ENCODE measurements at regions not wholly inside any gene's neighbourhood (a gene's known extent, or its start where the extent isn't known, plus 50 kb on each side); places are given as distances from the start of the nearest gene placed in this dataset.

DNA sequence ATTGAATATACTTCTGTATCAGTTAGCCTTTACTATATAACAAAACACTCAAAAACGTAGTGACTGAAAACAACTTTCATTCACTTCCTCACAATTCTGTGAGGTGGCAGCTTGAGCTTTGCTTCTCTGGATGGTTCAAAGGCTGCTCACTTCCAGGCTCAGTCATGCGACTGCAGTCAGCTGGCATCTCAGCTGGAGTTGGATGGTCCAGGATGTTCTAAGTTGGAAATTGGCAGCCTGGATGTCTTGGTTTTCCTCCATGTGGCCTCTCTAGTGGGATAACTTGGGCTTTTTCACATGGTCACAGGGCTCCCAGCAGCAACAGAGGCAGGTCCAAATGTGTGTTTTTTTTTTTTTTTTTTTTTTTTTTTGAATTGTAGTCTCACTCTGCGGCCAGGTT lies 204.4 kb downstream of the LACC1 start:
- H3K27me3 ChIP-seq: no peaks in the 10 kb centered on the region
- H3K4me1 ChIP-seq: no peaks in the 10 kb centered on the region
- TF ChIP-seq POLR2A (IDR thresholded peaks at IDR 0.05): no peak
- no peak for DNase-seq
- H3K36me3 ChIP-seq: no peaks in the 10 kb centered on the region
- no peak overlapping the region for H3K4me3 ChIP-seq
- no peak overlapping the region for H3K27ac ChIP-seq
- no peaks in the 10 kb centered on the region for H3K9me3 ChIP-seq

- no peak overlapping the region for H3K4me3 ChIP-seq
- no peaks in the 10 kb centered on the region for H3K36me3 ChIP-seq
- no peaks in the 10 kb centered on the region for H3K27me3 ChIP-seq
- DNase-seq: no peak
- no peaks in the 10 kb centered on the region for H3K9me3 ChIP-seq
- no peak overlapping the region for H3K27ac ChIP-seq
- H3K4me1 ChIP-seq: no peaks in the 10 kb centered on the region
- TF ChIP-seq CTCF (IDR thresholded peaks at IDR 0.05): no peak
- no peak for TF ChIP-seq POLR2A (IDR thresholded peaks at IDR 0.05)
Observed at GRCh38 chr13:44086389-44086788, 206.7 kb downstream of the LACC1 start.

DNA sequence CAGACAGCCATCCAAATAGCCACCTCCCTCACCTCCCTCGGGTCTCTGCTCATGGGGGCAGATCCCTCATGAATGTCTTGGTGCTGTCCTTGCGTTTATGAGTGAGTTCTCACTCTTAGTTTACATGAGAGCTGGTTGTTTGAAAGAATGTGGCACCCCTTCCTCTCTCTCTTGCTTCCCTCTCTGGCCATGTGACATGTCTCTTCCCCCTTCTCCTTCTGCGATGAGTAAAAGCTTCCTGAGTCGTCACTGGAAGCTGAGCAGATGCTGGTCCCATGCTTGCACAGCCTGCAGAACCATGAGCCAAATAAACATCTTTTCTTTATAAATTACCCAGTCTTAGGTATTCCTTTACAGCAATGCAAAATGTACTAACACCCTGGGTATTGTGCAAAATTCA lies 208.7 kb downstream of the LACC1 start:
- Histone ChIP-seq H3K27me3 (no peaks in the 10 kb centered on the region), H3K27ac (no peak overlapping the region), H3K4me1 (no peaks in the 10 kb centered on the region), H3K4me3 (no peak overlapping the region), H3K9me3 (no peaks in the 10 kb centered on the region), H3K36me3 (no peaks in the 10 kb centered on the region)
- DNase-seq: no peak
- TF ChIP-seq CTCF (IDR thresholded peaks at IDR 0.05): no peak

- no peak overlapping the region for H3K4me3 ChIP-seq
- no peaks in the 10 kb centered on the region for H3K36me3 ChIP-seq
- DNase-seq: no peak
- H3K27ac ChIP-seq: no peak overlapping the region
- TF ChIP-seq CTCF (IDR thresholded peaks at IDR 0.05): no peak
- TF ChIP-seq POLR2A (IDR thresholded peaks at IDR 0.05): no peak
- H3K9me3 ChIP-seq: no peaks in the 10 kb centered on the region
- H3K4me1 ChIP-seq: no peaks in the 10 kb centered on the region
- no peaks in the 10 kb centered on the region for H3K27me3 ChIP-seq
Observed at GRCh38 chr13:44088991-44089413, 209.3 kb downstream of the LACC1 start.

DNA sequence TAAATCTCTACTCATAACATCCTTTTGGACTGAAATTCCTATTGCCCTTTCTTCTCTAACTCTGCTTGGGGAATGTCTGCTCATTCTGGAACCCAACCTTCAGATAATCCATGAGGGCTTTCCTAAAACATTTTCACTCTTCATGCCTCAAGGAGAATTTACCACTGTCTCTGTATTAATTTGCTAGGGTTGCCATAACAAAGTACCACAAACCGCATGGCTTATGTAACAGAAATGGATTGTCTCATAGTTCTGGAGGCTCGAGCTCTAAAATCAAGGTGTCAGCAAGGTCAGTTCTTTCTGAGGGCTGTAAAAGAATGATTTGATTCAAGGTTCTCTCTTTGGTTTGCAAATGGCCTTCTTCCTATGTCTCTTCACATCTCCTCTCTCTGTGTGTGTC lies 209.7 kb downstream of the LACC1 start:
- no peaks in the 10 kb centered on the region for H3K4me1 ChIP-seq
- no peak overlapping the region for H3K27ac ChIP-seq
- H3K36me3 ChIP-seq: no peaks in the 10 kb centered on the region

More for the DNA sequence above, 209.7 kb downstream of the LACC1 start:
- H3K4me3 ChIP-seq: no peak overlapping the region
- H3K27me3 ChIP-seq: no peaks in the 10 kb centered on the region
- no peak for DNase-seq
- TF ChIP-seq CTCF (IDR thresholded peaks at IDR 0.05) (no peak), POLR2A (IDR thresholded peaks at IDR 0.05) (no peak)
- no peaks in the 10 kb centered on the region for H3K9me3 ChIP-seq
